ENCODE measurements at regions not wholly inside any gene's neighbourhood (a gene's known extent, or its start where the extent isn't known, plus 50 kb on each side); places are given as distances from the start of the nearest gene placed in this dataset.
A peak's percentile ranks its signal among the peaks of the same experiment; 100 is the strongest.

- TF ChIP-seq TAF1 (IDR thresholded peaks at IDR 0.05; ENCODE audit: borderline replicate concordance, low read depth, low read length) (no peak), POLR2AphosphoS5 (IDR thresholded peaks at IDR 0.05; ENCODE audit: low read depth, low read length) (no peak), POLR2A (IDR thresholded peaks at IDR 0.05; ENCODE audit: low read depth, low read length) (no peak)
- FAIRE-seq: no peak
Measured at GRCh38 chr15:85891470-85891869, 96.7 kb upstream of the KLHL25 start.

GRCh38 chr15:85892232-85892631 is 97.5 kb upstream of the KLHL25 start:
- no peak for FAIRE-seq
- no peak for TF ChIP-seq POLR2A (IDR thresholded peaks at IDR 0.05; ENCODE audit: low read depth, low read length)
- TF ChIP-seq POLR2AphosphoS5 (IDR thresholded peaks at IDR 0.05; ENCODE audit: low read depth, low read length): no peak
- no peak for TF ChIP-seq TAF1 (IDR thresholded peaks at IDR 0.05; ENCODE audit: borderline replicate concordance, low read depth, low read length)
- DNase-seq (ENCODE audit: insufficient read length): no peak

More at GRCh38 chr15:85891470-85891869, 96.7 kb upstream of the KLHL25 start:
- DNase-seq (ENCODE audit: insufficient read length): no peak

GRCh38 chr15:85897207-85897894 is 102.6 kb upstream of the KLHL25 start:
- DNase-seq (ENCODE audit: insufficient read length): no peak
- peak; percentile 5 for FAIRE-seq
- no peak for TF ChIP-seq TAF1 (IDR thresholded peaks at IDR 0.05; ENCODE audit: borderline replicate concordance, low read depth, low read length)

- DNase-seq (ENCODE audit: insufficient read length): no peak
- FAIRE-seq: no peak
- TF ChIP-seq TAF1 (IDR thresholded peaks at IDR 0.05; ENCODE audit: borderline replicate concordance, low read depth, low read length) (no peak), POLR2AphosphoS5 (IDR thresholded peaks at IDR 0.05; ENCODE audit: low read depth, low read length) (no peak), POLR2A (IDR thresholded peaks at IDR 0.05; ENCODE audit: low read depth, low read length) (no peak)
Measured at GRCh38 chr15:85897895-85898717, 103.4 kb upstream of the KLHL25 start.

GRCh38 chr15:85899927-85900326 is 105.2 kb upstream of the KLHL25 start:
- TF ChIP-seq TAF1 (IDR thresholded peaks at IDR 0.05; ENCODE audit: borderline replicate concordance, low read depth, low read length) (no peak), POLR2AphosphoS5 (IDR thresholded peaks at IDR 0.05; ENCODE audit: low read depth, low read length) (no peak), POLR2A (IDR thresholded peaks at IDR 0.05; ENCODE audit: low read depth, low read length) (no peak)
- FAIRE-seq (no peak), DNase-seq (ENCODE audit: insufficient read length) (no peak)

GRCh38 chr15:85905751-85906450 is 111.2 kb upstream of the KLHL25 start:
- DNase-seq (ENCODE audit: insufficient read length): no peak
- no peak for TF ChIP-seq POLR2A (IDR thresholded peaks at IDR 0.05; ENCODE audit: low read depth, low read length)
- TF ChIP-seq POLR2AphosphoS5 (IDR thresholded peaks at IDR 0.05; ENCODE audit: low read depth, low read length): no peak
- TF ChIP-seq TAF1 (IDR thresholded peaks at IDR 0.05; ENCODE audit: borderline replicate concordance, low read depth, low read length): no peak
- no peak for FAIRE-seq

- DNase-seq (ENCODE audit: insufficient read length) (no peak), FAIRE-seq (no peak)
- no peak for TF ChIP-seq POLR2A (IDR thresholded peaks at IDR 0.05; ENCODE audit: low read depth, low read length)
- no peak for TF ChIP-seq TAF1 (IDR thresholded peaks at IDR 0.05; ENCODE audit: borderline replicate concordance, low read depth, low read length)
- no peak for TF ChIP-seq POLR2AphosphoS5 (IDR thresholded peaks at IDR 0.05; ENCODE audit: low read depth, low read length)
Measured at GRCh38 chr15:85906640-85907039, 111.9 kb upstream of the KLHL25 start.

- no peak for DNase-seq (ENCODE audit: insufficient read length)
- FAIRE-seq: no peak
- TF ChIP-seq TAF1 (IDR thresholded peaks at IDR 0.05; ENCODE audit: borderline replicate concordance, low read depth, low read length) (no peak), POLR2A (IDR thresholded peaks at IDR 0.05; ENCODE audit: low read depth, low read length) (no peak), POLR2AphosphoS5 (IDR thresholded peaks at IDR 0.05; ENCODE audit: low read depth, low read length) (no peak)
Measured at GRCh38 chr15:85910834-85911233, 116.1 kb upstream of the KLHL25 start.

- TF ChIP-seq POLR2AphosphoS5 (IDR thresholded peaks at IDR 0.05; ENCODE audit: low read depth, low read length) (no peak), TAF1 (IDR thresholded peaks at IDR 0.05; ENCODE audit: borderline replicate concordance, low read depth, low read length) (no peak)
- FAIRE-seq (no peak), DNase-seq (ENCODE audit: insufficient read length) (no peak)
Measured at GRCh38 chr15:85913461-85913860, 118.7 kb upstream of the KLHL25 start.

GRCh38 chr15:85920956-85921355 is 126.2 kb upstream of the KLHL25 start:
- no peak for FAIRE-seq
- TF ChIP-seq POLR2AphosphoS5 (IDR thresholded peaks at IDR 0.05; ENCODE audit: low read depth, low read length) (no peak), POLR2A (IDR thresholded peaks at IDR 0.05; ENCODE audit: low read depth, low read length) (no peak), TAF1 (IDR thresholded peaks at IDR 0.05; ENCODE audit: borderline replicate concordance, low read depth, low read length) (no peak)
- no peak for DNase-seq (ENCODE audit: insufficient read length)

- no peak for DNase-seq (ENCODE audit: insufficient read length)
- FAIRE-seq: no peak
- TF ChIP-seq TAF1 (IDR thresholded peaks at IDR 0.05; ENCODE audit: borderline replicate concordance, low read depth, low read length): no peak
- no peak for TF ChIP-seq POLR2AphosphoS5 (IDR thresholded peaks at IDR 0.05; ENCODE audit: low read depth, low read length)
- no peak for TF ChIP-seq POLR2A (IDR thresholded peaks at IDR 0.05; ENCODE audit: low read depth, low read length)
Measured at GRCh38 chr15:85924088-85924487, 129.4 kb upstream of the KLHL25 start.

All from GM12892 (cell line).